WTC11 (cell line): ENCODE measurements at regions not wholly inside any gene's neighbourhood (a gene's known extent, or its start where the extent isn't known, plus 50 kb on each side); places are given as distances from the start of the nearest gene placed in this dataset.

Experiments used
- ATAC-seq: fragments of 200-7000 bp; cut with Tn5 transposase; 2 replicates; pipeline ENCODE4 v1.10.0; 2021; ENCODE audit warnings: mild to moderate bottlenecking, moderate library complexity
- CTCF ChIA-PET: fragments of 300-600 bp; sonication (Branson Sonifier 250); formaldehyde crosslinking; loops from one replicate; lab custom pipeline; 2021; ENCODE audit warnings: antibody characterized with exemption; lab: Charles Lee
- POLR2A ChIA-PET: fragments of 350-600 bp; sonication (Branson Sonifier 250); formaldehyde crosslinking; loops from one replicate; lab custom pipeline; 2021; ENCODE audit warnings: antibody characterized with exemption; lab: Charles Lee
- DNase-seq: peaks from one replicate; pipeline ENCODE4 v3.0.0; 2021; ENCODE audit warnings: low spot score
- H3K27ac Mint-ChIP-seq: 2 replicates; pipeline ENCODE4 v1.8.0; 2021; ENCODE audit warnings: mixed read lengths
- H3K27me3 Mint-ChIP-seq: 2 replicates; pipeline ENCODE4 v1.8.0; 2021; ENCODE audit warnings: low read depth, mild to moderate bottlenecking, moderate library complexity, mixed read lengths
- H3K36me3 Mint-ChIP-seq: 2 replicates; pipeline ENCODE4 v1.8.0; 2021; ENCODE audit warnings: mixed read lengths
- H3K4me1 Mint-ChIP-seq: 2 replicates; pipeline ENCODE4 v1.8.0; 2022; ENCODE audit warnings: mixed read lengths
- H3K4me3 Mint-ChIP-seq: 2 replicates; pipeline ENCODE4 v1.8.0; 2021; ENCODE audit warnings: mild to moderate bottlenecking, moderate library complexity, mixed read lengths
- H3K9me3 Mint-ChIP-seq: 2 replicates; pipeline ENCODE4 v1.8.0; 2021; ENCODE audit warnings: mixed read lengths
- CREB1 ChIP-seq: sonication (generic); formaldehyde crosslinking; IDR thresholded peaks from 2 replicates; pipeline ENCODE4 v1.8.0; 2023; ENCODE audit warnings: mild to moderate bottlenecking, missing genetic modification reagents
- FOXP1 ChIP-seq: sonication (generic); formaldehyde crosslinking; IDR thresholded peaks from 2 replicates; pipeline ENCODE4 v1.8.0; 2022; ENCODE audit warnings: missing genetic modification reagents, mild to moderate bottlenecking, moderate library complexity, borderline replicate concordance
- GRHL2 ChIP-seq: fragments of 250-450 bp; sonication (Bioruptor Pico); IDR thresholded peaks from 2 replicates; pipeline ENCODE4 v1.8.0; 2022; ENCODE audit warnings: mild to moderate bottlenecking, moderate library complexity; ENCODE audit not compliant: insufficient replicate concordance, severe bottlenecking
- GTF2I ChIP-seq: fragments of 250-450 bp; sonication (Bioruptor Pico); conservative IDR thresholded peaks from 2 replicates; pipeline ENCODE4 v1.4.0; 2021; ENCODE audit warnings: mild to moderate bottlenecking
- NFATC4 ChIP-seq: fragments of 250-450 bp; sonication (Bioruptor Pico); IDR thresholded peaks from 2 replicates; pipeline ENCODE4 v1.9.0; 2021; ENCODE audit warnings: mild to moderate bottlenecking
- NFYB ChIP-seq: sonication (generic); formaldehyde crosslinking; conservative IDR thresholded peaks from 2 replicates; pipeline ENCODE4 v1.8.0; 2022; ENCODE audit warnings: low read depth, missing genetic modification reagents
- TEAD1 ChIP-seq: sonication (generic); formaldehyde crosslinking; IDR thresholded peaks from 2 replicates; pipeline ENCODE4 v1.8.0; 2022; ENCODE audit warnings: mild to moderate bottlenecking, missing genetic modification reagents
- TEAD4 ChIP-seq: sonication (generic); formaldehyde crosslinking; IDR thresholded peaks from 2 replicates; pipeline ENCODE4 v1.8.0; 2022; ENCODE audit warnings: mild to moderate bottlenecking, missing genetic modification reagents
- TP53 ChIP-seq: sonication (generic); formaldehyde crosslinking; IDR thresholded peaks from 2 replicates; pipeline ENCODE4 v1.8.1; 2023; ENCODE audit warnings: mild to moderate bottlenecking, missing genetic modification reagents
- ZNF138 ChIP-seq: sonication (generic); formaldehyde crosslinking; conservative IDR thresholded peaks from 2 replicates; pipeline ENCODE4 v1.8.1; 2022; ENCODE audit warnings: mild to moderate bottlenecking, moderate library complexity, missing genetic modification reagents
- ZNF317 ChIP-seq: sonication (generic); formaldehyde crosslinking; IDR thresholded peaks from 2 replicates; pipeline ENCODE4 v1.8.1; 2023; ENCODE audit warnings: low read depth, mild to moderate bottlenecking, moderate library complexity, missing genetic modification reagents, borderline replicate concordance
- ZNF671 ChIP-seq: fragments of 250-450 bp; sonication (Bioruptor Pico); IDR thresholded peaks from 2 replicates; pipeline ENCODE4 v1.8.0; 2021; ENCODE audit warnings: mild to moderate bottlenecking
- ZSCAN18 ChIP-seq: fragments of 250-450 bp; sonication (Bioruptor Pico); IDR thresholded peaks from 2 replicates; pipeline ENCODE4 v2.1.2; 2022; ENCODE audit warnings: mild to moderate bottlenecking, moderate library complexity
- TF ChIP-seq, protein P1 (sequence below): fragments of 250-450 bp; sonication (Bioruptor Pico); conservative IDR thresholded peaks from 2 replicates; pipeline ENCODE4 v1.9.0; 2021; ENCODE audit warnings: mild to moderate bottlenecking
- TF ChIP-seq, protein P2 (sequence below): fragments of 250-450 bp; sonication (Bioruptor Pico); IDR thresholded peaks from 2 replicates; pipeline ENCODE4 v1.9.0; 2021; ENCODE audit warnings: mild to moderate bottlenecking
- TF ChIP-seq, protein P3 (sequence below): sonication (generic); formaldehyde crosslinking; IDR thresholded peaks from 2 replicates; pipeline ENCODE4 v1.8.1; 2022; ENCODE audit warnings: mild to moderate bottlenecking, moderate library complexity, missing genetic modification reagents
- TF ChIP-seq, protein P4 (sequence below): fragments of 250-450 bp; sonication (Bioruptor Pico); IDR thresholded peaks from 2 replicates; pipeline ENCODE4 v1.9.0; 2021; ENCODE audit warnings: mild to moderate bottlenecking, borderline replicate concordance
- TF ChIP-seq, protein P5 (sequence below): sonication (generic); formaldehyde crosslinking; IDR thresholded peaks from 2 replicates; pipeline ENCODE4 v1.8.0; 2023; ENCODE audit warnings: missing genetic modification reagents

DNA sequence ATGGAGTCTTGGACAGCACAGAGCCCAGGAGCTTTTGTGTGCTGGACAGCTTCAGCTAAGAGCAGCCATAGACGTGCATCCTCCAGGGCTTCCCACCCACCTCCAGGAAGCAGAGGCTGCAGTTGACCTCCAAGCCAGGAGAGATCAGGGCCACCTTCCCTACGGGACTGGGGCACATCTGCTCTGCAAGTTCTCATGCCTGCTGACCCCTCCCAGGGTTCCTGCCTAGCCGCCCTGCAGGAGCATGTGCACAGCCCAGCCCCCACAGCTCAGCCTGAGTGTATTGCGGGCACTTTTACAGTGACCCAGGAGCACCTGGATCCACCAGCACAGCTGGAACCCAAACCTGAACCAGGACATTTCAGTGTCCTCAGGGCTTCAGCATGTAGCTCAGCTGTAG, 915.2 kb downstream of the RPS29 start:
- no peak for TF ChIP-seq NFYB
- TF ChIP-seq ZNF138 (CRISPR knock-in tag), result no peak
- no peak for TF ChIP-seq TEAD4 (CRISPR knock-in tag)
- TF ChIP-seq, protein P1, sequence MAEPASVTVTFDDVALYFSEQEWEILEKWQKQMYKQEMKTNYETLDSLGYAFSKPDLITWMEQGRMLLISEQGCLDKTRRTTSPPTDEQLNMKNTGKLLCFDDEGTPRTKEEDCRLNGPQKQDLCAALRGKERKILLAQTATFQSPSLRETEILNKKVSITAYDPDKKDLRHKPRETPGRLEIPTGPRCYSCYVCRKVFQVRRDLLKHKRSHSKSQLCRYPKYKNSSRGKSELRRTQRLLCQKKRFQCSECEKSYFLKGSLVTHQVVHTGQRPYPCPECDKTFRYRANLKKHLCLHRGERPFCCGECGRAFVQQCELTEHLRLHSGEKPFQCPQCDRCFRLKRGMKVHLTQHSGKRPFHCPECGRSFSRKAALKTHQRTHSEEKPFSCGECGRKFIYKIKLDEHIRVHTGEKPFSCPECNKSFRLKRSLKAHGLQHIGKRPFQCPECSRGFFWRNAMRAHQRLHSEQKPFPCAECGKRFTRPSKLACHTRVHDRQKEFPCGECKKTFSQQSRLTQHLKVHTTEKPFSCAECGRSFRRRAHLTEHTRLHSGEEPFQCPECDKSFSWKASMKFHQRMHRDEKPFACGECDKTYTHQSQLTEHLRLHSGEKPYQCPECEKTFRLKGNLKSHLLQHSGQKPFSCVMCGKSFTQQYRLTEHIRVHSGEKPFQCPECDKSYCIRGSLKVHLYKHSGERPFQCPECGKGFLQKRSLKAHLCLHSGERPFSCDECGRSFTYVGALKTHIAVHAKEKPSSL (CRISPR knock-in tag), result no peak
- no peak for TF ChIP-seq ZNF671 (CRISPR knock-in tag)
- TF ChIP-seq, protein P2, sequence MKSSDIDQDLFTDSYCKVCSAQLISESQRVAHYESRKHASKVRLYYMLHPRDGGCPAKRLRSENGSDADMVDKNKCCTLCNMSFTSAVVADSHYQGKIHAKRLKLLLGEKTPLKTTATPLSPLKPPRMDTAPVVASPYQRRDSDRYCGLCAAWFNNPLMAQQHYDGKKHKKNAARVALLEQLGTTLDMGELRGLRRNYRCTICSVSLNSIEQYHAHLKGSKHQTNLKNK (CRISPR knock-in tag), result no peak
- TF ChIP-seq, protein P3, sequence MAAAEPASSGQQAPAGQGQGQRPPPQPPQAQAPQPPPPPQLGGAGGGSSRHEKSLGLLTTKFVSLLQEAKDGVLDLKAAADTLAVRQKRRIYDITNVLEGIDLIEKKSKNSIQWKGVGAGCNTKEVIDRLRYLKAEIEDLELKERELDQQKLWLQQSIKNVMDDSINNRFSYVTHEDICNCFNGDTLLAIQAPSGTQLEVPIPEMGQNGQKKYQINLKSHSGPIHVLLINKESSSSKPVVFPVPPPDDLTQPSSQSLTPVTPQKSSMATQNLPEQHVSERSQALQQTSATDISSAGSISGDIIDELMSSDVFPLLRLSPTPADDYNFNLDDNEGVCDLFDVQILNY (CRISPR knock-in tag), result no peak
- Mint-ChIP-seq H3K9me3 (peaks cover 42% of the 10 kb centered on the region), H3K4me3 (no peak overlapping the region), H3K4me1 (no peaks in the 10 kb centered on the region), H3K27me3 (no peaks in the 10 kb centered on the region), H3K36me3 (peaks cover 7% of the 10 kb centered on the region), H3K27ac (no peak overlapping the region)
- ATAC-seq (no peak), DNase-seq (no peak)
- ChIA-PET POLR2A (interaction anchor here (0.6 kb wide), 1 partner anchor 54 kb away, joined by 3 read pairs; no protein-coding TSS in a partner anchor), CTCF (no interaction called here)

- TF ChIP-seq FOXP1 (CRISPR knock-in tag) (no peak), ZSCAN18 (CRISPR knock-in tag) (no peak), CREB1 (CRISPR knock-in tag) (no peak), TEAD1 (CRISPR knock-in tag) (no peak), NFATC4 (CRISPR knock-in tag) (no peak), GTF2I (no peak), GRHL2 (no peak), ZNF317 (CRISPR knock-in tag) (no peak), TP53 (CRISPR knock-in tag) (no peak)
- TF ChIP-seq, protein P4, sequence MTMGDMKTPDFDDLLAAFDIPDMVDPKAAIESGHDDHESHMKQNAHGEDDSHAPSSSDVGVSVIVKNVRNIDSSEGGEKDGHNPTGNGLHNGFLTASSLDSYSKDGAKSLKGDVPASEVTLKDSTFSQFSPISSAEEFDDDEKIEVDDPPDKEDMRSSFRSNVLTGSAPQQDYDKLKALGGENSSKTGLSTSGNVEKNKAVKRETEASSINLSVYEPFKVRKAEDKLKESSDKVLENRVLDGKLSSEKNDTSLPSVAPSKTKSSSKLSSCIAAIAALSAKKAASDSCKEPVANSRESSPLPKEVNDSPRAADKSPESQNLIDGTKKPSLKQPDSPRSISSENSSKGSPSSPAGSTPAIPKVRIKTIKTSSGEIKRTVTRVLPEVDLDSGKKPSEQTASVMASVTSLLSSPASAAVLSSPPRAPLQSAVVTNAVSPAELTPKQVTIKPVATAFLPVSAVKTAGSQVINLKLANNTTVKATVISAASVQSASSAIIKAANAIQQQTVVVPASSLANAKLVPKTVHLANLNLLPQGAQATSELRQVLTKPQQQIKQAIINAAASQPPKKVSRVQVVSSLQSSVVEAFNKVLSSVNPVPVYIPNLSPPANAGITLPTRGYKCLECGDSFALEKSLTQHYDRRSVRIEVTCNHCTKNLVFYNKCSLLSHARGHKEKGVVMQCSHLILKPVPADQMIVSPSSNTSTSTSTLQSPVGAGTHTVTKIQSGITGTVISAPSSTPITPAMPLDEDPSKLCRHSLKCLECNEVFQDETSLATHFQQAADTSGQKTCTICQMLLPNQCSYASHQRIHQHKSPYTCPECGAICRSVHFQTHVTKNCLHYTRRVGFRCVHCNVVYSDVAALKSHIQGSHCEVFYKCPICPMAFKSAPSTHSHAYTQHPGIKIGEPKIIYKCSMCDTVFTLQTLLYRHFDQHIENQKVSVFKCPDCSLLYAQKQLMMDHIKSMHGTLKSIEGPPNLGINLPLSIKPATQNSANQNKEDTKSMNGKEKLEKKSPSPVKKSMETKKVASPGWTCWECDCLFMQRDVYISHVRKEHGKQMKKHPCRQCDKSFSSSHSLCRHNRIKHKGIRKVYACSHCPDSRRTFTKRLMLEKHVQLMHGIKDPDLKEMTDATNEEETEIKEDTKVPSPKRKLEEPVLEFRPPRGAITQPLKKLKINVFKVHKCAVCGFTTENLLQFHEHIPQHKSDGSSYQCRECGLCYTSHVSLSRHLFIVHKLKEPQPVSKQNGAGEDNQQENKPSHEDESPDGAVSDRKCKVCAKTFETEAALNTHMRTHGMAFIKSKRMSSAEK (CRISPR knock-in tag), result no peak
- TF ChIP-seq, protein P5, sequence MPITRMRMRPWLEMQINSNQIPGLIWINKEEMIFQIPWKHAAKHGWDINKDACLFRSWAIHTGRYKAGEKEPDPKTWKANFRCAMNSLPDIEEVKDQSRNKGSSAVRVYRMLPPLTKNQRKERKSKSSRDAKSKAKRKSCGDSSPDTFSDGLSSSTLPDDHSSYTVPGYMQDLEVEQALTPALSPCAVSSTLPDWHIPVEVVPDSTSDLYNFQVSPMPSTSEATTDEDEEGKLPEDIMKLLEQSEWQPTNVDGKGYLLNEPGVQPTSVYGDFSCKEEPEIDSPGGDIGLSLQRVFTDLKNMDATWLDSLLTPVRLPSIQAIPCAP, result no peak
- TF ChIP-seq, all 79 proteins: peak for 0
- ChIA-PET POLR2A (no interaction called here), CTCF (no interaction called here)
- H3K4me3 Mint-ChIP-seq, result no peak overlapping the region
- no peaks in the 10 kb centered on the region; the same call in 1 of the 2 replicates for H3K36me3 Mint-ChIP-seq
- H3K4me1 Mint-ChIP-seq, result no peaks in the 10 kb centered on the region
- no peaks in the 10 kb centered on the region; the same call in 1 of the 2 replicates for H3K27me3 Mint-ChIP-seq
- DNase-seq (no peak), ATAC-seq (no peak)
- H3K27ac Mint-ChIP-seq, result no peak overlapping the region
- H3K9me3 Mint-ChIP-seq, result peaks cover 37% of the 10 kb centered on the region
Observed at GRCh38 chr14:48665077-48665784, 920.9 kb downstream of the RPS29 start.
